Mononuclear cell (primary cell): ENCODE measurements at regions not wholly inside any gene's neighbourhood (a gene's known extent, or its start where the extent isn't known, plus 50 kb on each side); places are given as distances from the start of the nearest gene placed in this dataset.

Source experiments
- H3K27me3 ChIP-seq: 2 replicates; pipeline ENCODE4 v1.6.0; 2011; ENCODE audit warnings: low read length, control low read depth; ENCODE audit not compliant: insufficient read depth
- H3K4me1 ChIP-seq: 2 replicates; pipeline ENCODE4 v1.5.1; 2011; ENCODE audit warnings: mild to moderate bottlenecking, low read length, control low read depth; ENCODE audit not compliant: insufficient read depth
- H3K4me3 ChIP-seq: 2 replicates; pipeline ENCODE4 v1.5.1; 2011; ENCODE audit warnings: mild to moderate bottlenecking, low read length, moderate library complexity
- H3K9me3 ChIP-seq: 2 replicates; pipeline ENCODE4 v1.5.1; 2011; ENCODE audit warnings: low read depth, mild to moderate bottlenecking, control low read depth, low read length

DNA sequence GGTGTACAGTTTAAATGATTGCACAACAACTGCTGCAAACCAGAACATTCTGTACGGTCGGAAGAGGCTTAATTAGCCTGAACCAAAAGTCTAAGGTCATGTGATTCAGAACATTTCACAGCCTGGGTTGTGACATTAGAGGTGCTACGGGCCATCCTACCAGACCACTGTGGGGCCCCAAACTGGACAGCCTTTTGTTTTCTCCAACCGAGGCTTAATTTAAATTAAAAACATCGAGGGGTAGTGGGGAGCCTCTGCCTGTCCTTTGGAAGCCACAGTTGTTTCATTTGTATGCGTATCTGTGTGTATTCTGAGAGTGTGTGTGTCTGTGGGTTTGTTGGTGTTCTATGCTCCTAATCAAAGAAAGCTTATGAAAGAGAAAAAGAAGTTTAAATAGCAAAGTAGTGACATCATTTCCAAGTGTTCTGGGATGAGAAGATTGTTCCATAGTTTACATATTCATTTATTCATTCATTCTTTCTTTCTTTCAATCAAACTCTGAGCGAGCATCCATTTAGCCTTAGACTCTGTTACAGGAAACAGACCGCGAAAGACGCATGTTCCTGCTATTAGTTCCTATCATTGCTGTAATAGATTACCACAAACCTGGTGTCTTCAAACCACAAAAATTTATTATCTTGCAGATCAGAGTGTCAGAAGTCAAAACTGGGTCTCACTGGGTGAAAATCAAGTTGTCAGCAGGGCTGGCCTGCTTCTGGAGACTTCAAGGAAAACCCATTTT lies 444.8 kb downstream of the FOXO1 start:
- no peaks in the 10 kb centered on the region for H3K9me3 ChIP-seq
- no peak overlapping the region for H3K4me3 ChIP-seq
- no peaks in the 10 kb centered on the region for H3K27me3 ChIP-seq
- H3K4me1 ChIP-seq: peaks cover 25% of the 10 kb centered on the region

DNA sequence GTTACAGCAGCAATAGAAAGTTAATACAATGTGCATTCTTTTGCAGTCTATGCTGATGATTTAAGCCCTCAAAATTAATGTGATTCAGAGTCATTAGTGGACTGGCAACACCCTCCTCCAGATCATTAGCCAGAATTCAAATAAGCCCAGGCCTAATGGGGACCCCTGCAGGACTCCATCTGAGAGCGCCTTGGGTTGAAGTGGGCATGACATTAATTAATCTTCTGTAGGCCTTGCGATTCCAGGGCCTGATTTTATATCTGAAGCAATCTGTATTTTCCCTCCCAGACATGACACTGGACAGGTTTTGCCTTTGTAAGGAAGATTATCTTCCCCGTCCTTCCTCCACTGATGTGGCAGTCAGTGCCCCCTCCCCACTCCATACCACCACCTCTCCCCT lies 442.9 kb downstream of the FOXO1 start:
- no peaks in the 10 kb centered on the region for H3K27me3 ChIP-seq
- H3K4me1 ChIP-seq: peaks cover 25% of the 10 kb centered on the region
- H3K9me3 ChIP-seq: no peaks in the 10 kb centered on the region
- no peak overlapping the region for H3K4me3 ChIP-seq

DNA sequence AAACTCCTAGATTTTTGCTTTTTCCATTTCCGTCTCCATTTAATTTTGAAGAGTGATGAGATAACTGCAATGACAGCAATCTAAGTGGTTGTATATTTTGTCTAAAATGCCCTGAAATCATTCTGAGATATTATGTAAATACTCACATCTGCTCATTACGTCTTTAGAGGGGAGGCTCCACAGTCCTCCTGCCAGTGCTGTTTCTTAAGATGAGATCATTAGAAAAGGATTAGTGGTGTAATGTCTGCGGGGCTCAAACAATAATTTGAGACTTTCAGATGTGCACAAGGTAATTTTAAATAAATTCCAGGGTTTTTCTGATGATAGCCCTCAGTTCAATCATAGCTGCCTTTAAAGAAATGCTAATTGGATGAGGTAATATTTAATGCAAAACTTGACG lies 437.9 kb downstream of the FOXO1 start:
- no peaks in the 10 kb centered on the region for H3K4me1 ChIP-seq
- H3K9me3 ChIP-seq: no peaks in the 10 kb centered on the region
- H3K4me3 ChIP-seq: no peak overlapping the region
- H3K27me3 ChIP-seq: no peaks in the 10 kb centered on the region

DNA sequence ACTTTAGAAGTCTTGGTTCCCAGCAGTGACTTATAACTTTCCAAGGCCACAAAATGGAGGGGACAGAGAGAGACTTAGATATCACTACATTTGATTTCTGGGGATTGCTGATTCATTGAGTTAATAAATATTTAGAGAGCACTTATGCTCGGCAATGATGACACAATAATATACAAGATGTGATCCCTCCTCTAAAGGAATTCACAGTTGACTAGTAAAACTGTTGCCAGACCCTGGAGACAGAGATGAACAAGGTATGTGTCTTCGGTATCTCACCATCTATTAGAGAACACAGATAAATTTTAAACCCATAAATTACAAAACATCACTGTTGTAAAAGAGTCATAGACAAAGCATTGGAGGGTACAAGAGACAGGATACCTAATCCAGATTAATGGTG lies 437.5 kb downstream of the FOXO1 start:
- no peak overlapping the region for H3K4me3 ChIP-seq
- no peaks in the 10 kb centered on the region for H3K27me3 ChIP-seq
- H3K4me1 ChIP-seq: no peaks in the 10 kb centered on the region
- no peaks in the 10 kb centered on the region for H3K9me3 ChIP-seq

DNA sequence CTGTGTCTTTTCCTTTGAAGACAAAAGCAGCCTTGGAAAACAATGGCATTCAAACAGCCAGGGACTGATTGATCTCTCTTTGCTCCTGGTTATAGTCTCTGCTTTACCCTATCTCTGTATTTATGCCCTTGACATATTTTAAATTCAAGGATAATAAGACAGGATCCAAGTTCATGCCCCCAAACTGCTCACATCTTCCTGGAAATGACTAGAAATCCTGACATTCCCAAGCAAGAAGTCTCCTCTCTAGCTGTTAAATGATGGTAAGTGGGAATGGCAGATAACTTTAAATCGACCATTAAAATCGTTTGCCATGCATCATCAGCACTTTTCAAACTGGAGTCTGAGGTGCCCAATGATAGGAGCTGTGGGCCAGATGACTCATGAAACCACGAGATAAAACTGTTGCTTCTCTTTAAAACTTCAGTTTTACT lies 435.6 kb downstream of the FOXO1 start:
- Histone ChIP-seq H3K9me3 (no peaks in the 10 kb centered on the region), H3K4me3 (no peak overlapping the region), H3K4me1 (no peaks in the 10 kb centered on the region), H3K27me3 (no peaks in the 10 kb centered on the region)

DNA sequence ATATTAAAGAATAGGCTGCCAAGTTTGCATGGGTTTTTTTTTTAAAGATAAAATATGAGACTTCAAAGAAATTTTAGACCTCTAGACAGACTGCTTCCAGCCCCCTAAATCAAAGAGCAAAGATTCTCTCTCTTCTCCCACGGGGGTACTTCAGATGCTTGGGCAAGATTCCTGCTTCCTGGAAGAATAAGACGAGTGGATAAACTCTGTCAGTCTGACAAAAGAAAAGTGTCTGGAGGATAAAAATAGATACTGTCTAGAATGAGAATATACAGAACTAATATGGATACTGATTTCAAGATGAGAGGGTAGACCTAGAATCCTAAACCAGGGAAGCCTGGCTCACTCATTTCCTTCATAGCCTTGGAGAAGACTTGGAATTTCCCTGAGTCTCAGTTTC lies 435.1 kb downstream of the FOXO1 start:
- Histone ChIP-seq H3K4me1 (no peaks in the 10 kb centered on the region), H3K9me3 (no peaks in the 10 kb centered on the region), H3K27me3 (no peaks in the 10 kb centered on the region), H3K4me3 (no peak overlapping the region)

DNA sequence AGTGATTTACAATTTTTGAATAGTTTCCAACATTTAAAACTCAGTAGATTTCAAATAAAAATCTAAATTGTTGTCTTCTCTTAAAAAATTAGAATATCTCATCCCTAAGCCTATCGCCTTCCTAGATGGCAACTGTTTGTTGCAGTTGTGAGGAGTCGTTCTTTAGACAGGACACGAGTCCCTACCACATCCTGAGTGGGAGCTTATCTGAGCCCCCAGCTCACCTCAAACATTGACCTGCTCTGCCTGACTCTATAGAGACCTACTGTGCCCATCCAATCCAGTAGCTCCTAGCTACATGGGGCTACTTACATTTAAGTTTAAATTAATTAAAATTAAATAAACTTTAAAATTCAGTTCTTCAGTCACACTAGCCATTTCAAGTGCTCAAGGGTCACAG lies 434.7 kb downstream of the FOXO1 start:
- no peaks in the 10 kb centered on the region for H3K4me1 ChIP-seq
- H3K4me3 ChIP-seq: no peak overlapping the region
- no peaks in the 10 kb centered on the region for H3K27me3 ChIP-seq
- H3K9me3 ChIP-seq: no peaks in the 10 kb centered on the region

DNA sequence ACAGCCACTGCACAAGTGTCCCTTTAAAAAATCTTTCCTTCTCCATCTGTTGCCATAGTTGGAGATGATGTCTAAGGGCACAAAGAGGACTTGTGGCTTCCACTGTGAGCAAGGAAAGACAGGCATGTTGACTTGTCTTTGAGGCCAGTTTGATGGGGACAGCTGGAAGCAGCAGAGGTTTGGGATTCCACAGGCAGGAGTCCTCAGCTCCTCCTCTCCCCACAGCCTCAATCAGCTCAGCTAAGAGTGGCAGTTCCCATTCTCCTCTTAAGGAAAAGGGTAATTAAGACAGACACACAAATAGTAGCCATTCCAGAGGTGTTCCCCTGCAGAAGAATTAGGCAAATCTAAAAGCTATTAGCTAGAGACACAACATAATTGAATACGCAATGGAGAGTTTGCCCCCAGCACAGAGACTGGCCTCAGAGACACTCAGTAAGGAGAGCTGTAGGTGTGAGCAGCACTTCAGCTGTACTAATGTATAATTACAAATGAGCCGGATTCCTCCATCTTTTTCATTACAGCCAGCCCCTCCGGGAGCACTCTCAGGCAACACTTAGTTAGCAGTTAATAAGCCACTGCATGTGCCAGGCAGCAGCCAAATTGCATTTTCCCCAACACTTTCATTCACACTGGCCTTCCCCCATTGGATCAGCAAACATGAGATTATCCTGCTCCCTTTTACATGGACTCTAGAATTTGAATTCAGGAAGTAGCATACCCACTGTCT lies 434.0 kb downstream of the FOXO1 start:
- Histone ChIP-seq H3K27me3 (no peaks in the 10 kb centered on the region), H3K4me1 (no peaks in the 10 kb centered on the region), H3K4me3 (no peak overlapping the region), H3K9me3 (no peaks in the 10 kb centered on the region)

DNA sequence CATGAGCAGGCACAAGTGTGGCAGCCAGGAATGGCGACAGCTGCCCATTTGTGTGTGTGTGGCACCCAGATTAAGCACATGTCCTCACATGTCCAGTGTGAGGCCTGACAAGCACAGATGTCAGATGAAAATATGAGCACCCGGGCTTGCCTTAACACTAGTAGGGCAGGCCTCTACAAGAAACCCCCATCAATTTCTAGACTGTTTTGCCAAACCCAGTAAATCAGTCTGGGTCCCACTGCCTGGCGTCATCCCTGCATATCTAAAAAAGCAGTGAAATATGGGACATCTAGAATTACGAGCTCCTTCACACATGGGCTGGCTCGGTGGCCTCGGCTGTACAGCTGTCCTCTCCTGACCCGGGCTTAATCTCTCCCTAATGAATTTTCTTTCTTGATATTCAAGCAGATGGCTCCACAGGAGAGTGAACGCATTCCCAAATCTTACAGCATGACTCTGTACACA lies 432.7 kb downstream of the FOXO1 start:
- H3K4me3 ChIP-seq: no peak overlapping the region
- H3K27me3 ChIP-seq: no peaks in the 10 kb centered on the region
- no peaks in the 10 kb centered on the region for H3K4me1 ChIP-seq
- no peaks in the 10 kb centered on the region for H3K9me3 ChIP-seq

DNA sequence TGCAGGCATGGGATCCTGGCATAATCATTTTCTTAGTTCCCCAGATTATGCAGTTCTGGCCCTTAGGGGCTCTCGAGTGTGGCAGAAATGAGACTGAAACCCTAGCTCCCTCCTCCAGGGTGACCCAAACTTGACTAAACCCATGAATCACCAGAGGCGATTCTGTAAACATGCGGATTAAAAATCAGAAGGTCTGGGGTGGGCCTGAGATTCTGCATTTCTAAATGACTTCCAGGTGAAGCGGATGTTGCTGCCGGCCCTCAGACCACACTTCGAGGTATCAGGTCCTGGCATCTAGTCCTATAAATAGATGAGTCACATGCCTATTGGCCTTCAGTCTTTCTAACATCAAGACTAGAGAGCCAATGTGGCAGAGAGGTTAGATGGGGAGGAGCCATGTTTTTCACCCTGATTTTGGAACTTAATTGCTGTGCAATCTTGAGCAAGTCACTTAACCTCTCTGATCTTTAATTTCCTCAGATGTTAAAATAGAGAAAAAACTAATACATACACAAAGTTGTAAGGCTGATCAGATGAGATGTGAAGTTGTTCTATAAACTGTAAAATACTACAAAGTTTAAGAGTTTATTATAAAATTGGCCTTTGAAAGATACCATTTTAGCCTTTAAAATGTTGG lies 431.2 kb downstream of the FOXO1 start:
- Histone ChIP-seq H3K4me1 (no peaks in the 10 kb centered on the region), H3K9me3 (no peaks in the 10 kb centered on the region), H3K4me3 (no peak overlapping the region), H3K27me3 (no peaks in the 10 kb centered on the region)

DNA sequence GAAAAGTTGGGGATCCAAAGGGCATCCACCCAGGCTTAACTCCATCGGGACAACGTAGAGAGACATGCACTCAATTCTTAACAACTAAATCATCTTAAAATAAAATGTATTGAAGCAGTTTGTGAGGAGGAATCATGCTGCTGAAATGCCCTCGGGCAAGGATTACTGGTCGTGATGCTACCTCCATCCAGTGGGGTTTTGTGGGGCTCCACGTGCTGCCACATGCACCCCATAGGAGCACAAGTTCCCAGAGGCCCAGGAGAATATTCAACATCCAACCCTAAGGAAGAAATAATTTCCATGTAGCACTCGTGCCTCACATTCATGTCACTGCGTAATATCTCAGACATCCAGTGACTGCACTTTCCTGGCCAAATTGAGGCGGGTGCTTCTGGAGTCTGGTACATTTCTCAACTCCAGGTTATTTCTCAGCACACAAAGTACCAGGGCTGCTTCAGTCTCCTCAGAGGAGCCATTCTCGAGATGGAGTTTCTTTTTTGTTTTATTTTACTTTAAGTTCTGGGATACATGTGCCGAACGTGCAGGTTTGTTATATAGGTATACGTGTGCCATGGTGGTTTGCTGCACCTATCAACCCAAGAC lies 429.8 kb downstream of the FOXO1 start:
- Histone ChIP-seq H3K4me3 (no peak overlapping the region), H3K27me3 (no peaks in the 10 kb centered on the region), H3K9me3 (no peaks in the 10 kb centered on the region), H3K4me1 (no peaks in the 10 kb centered on the region)

DNA sequence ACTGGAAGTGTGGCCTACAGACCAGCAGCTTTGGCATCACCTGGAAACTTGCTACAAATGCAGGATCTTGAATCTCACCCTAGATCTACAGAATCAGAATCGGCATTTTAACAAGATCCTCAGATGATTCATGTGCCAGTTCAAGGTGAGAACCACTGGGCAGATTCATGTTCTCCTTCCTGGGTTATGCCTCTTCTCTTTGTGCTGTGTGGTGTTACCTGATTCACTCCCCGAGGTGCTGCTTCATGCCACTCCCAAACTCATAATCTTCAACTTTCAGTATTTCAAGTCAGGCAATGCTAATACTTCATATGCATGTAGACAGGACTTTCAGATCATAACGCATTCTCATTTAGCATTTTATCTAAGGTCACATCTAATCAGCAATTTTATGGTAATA lies 427.7 kb downstream of the FOXO1 start:
- H3K4me1 ChIP-seq: no peaks in the 10 kb centered on the region
- no peaks in the 10 kb centered on the region for H3K9me3 ChIP-seq
- H3K27me3 ChIP-seq: no peaks in the 10 kb centered on the region
- no peak overlapping the region for H3K4me3 ChIP-seq

DNA sequence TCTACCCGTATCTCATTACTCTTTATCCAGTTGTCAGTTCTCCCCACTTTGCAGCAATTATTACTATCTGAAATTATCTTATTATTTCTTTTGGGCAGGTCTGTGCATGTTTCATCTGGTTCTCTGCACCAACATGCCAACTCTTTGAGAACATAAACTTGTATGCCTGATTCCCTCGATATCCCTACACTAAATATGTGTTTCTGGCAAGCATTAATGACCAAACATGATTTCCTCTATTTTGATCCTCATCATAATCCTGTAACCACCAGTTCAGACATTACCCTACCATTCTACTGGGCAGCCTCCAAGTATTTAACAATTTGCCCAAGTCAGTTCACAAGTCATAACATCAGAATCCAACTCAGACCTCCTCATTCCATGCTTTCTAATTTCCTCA lies 426.1 kb downstream of the FOXO1 start:
- Histone ChIP-seq H3K27me3 (no peaks in the 10 kb centered on the region), H3K4me3 (no peak overlapping the region), H3K4me1 (no peaks in the 10 kb centered on the region), H3K9me3 (no peaks in the 10 kb centered on the region)

DNA sequence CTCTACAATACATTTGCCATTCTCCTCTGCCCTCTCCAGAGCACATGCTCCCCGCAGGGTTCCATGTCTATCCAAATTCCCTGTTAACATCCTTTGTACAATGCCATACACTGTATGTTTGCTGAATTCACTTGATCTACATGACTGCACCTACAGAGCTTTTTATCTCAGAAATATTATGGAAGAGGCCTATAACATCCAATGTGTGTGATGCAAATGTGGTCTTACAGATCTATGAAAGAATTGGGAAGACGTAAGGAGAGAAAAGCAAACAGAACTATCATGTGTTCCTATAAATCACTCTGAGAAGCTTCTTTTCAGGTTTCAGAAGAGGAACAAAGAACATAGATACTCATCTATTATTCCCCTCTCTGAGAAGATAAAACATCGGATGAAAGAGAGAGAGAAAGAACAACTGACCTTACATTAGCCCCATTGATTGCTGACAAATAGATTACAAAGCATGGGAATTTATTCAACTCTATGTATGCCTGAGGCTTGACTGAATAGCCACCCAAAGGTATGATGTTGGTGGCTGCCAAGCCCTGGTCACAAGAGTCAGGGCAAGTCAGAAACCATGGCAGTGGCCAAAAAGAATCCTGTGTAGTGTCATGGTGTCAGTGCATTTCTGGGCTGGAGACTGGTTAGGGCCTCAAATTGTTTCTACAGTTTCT lies 425.2 kb downstream of the FOXO1 start:
- no peaks in the 10 kb centered on the region for H3K9me3 ChIP-seq
- H3K4me1 ChIP-seq: no peaks in the 10 kb centered on the region
- no peaks in the 10 kb centered on the region for H3K27me3 ChIP-seq
- H3K4me3 ChIP-seq: no peak overlapping the region

DNA sequence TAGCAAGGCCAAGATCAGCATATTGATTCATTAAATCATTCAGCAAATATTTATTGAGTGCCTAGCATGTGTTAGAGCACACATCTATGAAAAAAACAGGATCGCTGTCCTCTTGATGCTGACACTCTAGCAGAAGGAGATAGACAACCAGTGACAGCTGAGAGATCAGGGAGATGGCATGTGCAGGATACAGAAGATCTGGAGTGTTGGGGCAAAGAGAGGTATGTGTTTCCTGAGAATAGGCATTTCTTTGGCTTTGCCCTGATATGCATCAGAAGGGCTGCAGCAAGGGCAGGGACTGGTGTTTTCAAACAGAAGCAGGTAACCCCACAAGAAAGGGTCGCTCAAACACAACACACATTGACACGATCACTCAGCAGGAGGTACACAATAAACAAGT lies 423.4 kb downstream of the FOXO1 start:
- Histone ChIP-seq H3K9me3 (no peaks in the 10 kb centered on the region), H3K4me3 (no peak overlapping the region), H3K4me1 (no peaks in the 10 kb centered on the region), H3K27me3 (no peaks in the 10 kb centered on the region)
